SK-N-SH treated with all-trans-retinoic acid at 6 μM for 48 hours (cell line): ENCODE measurements at regions not wholly inside any gene's neighbourhood (a gene's known extent, or its start where the extent isn't known, plus 50 kb on each side); places are given as distances from the start of the nearest gene placed in this dataset.

Source experiments
- ARNTL ChIP-seq: fragments of 450-650 bp; formaldehyde crosslinking; IDR thresholded peaks from 2 replicates; pipeline ENCODE4 v1.5.0; 2020; ENCODE audit warnings: low read depth, mild to moderate bottlenecking, moderate library complexity, borderline replicate concordance
- BACH2 ChIP-seq: fragments of 250-450 bp; sonication (Bioruptor Pico); IDR thresholded peaks from 2 replicates; pipeline ENCODE4 v1.9.0; 2021; ENCODE audit warnings: mild to moderate bottlenecking, borderline replicate concordance
- CREB5 ChIP-seq: fragments of 250-450 bp; sonication (Bioruptor Pico); IDR thresholded peaks from 2 replicates; pipeline ENCODE4 v1.5.1; 2020; ENCODE audit warnings: low read depth, mild to moderate bottlenecking, moderate library complexity
- PATZ1 ChIP-seq: fragments of 250-450 bp; sonication (Bioruptor Pico); IDR thresholded peaks from 2 replicates; pipeline ENCODE4 v1.8.0; 2020; ENCODE audit warnings: mild to moderate bottlenecking, moderate library complexity, borderline replicate concordance
- POU6F1 ChIP-seq: fragments of 250-450 bp; sonication (Bioruptor Pico); IDR thresholded peaks from 2 replicates; pipeline ENCODE4 v1.8.0; 2021; ENCODE audit warnings: low read depth, mild to moderate bottlenecking, moderate library complexity, borderline replicate concordance
- PPARA ChIP-seq: fragments of 250-450 bp; sonication (Bioruptor Pico); IDR thresholded peaks from 2 replicates; pipeline ENCODE4 v1.5.0; 2020; ENCODE audit warnings: mild to moderate bottlenecking, borderline replicate concordance
- SNAI2 ChIP-seq: fragments of 250-450 bp; sonication (Bioruptor Pico); IDR thresholded peaks from 2 replicates; pipeline ENCODE4 v1.5.0; 2020; ENCODE audit warnings: mild to moderate bottlenecking, moderate library complexity
- TOX ChIP-seq: fragments of 250-450 bp; sonication (Bioruptor Pico); IDR thresholded peaks from 2 replicates; pipeline ENCODE4 v1.8.0; 2021; ENCODE audit warnings: mild to moderate bottlenecking, moderate library complexity, borderline replicate concordance
- TSHZ2 ChIP-seq: fragments of 250-450 bp; sonication (Bioruptor Pico); IDR thresholded peaks from 2 replicates; pipeline ENCODE4 v1.5.0; 2020; ENCODE audit warnings: mild to moderate bottlenecking, moderate library complexity
- ZFP3 ChIP-seq: fragments of 250-450 bp; sonication (Bioruptor Pico); IDR thresholded peaks from 2 replicates; pipeline ENCODE4 v1.5.0; 2020; ENCODE audit warnings: mild to moderate bottlenecking, moderate library complexity
- ZNF565 ChIP-seq: fragments of 450-650 bp; formaldehyde crosslinking; conservative IDR thresholded peaks from 2 replicates; pipeline ENCODE4 v1.5.0; 2020; ENCODE audit warnings: low read depth, mild to moderate bottlenecking, moderate library complexity
- ZNF8 ChIP-seq: fragments of 450-650 bp; formaldehyde crosslinking; IDR thresholded peaks from 2 replicates; pipeline ENCODE4 v1.5.0; 2020; ENCODE audit warnings: mild to moderate bottlenecking, moderate library complexity

GRCh38 chr14:87600240-87600639, 392.7 kb downstream of the GALC start:
- no peak for TF ChIP-seq PPARA (CRISPR knock-in tag)
- TF ChIP-seq PATZ1: no peak
- no peak for TF ChIP-seq CREB5
- no peak for TF ChIP-seq ZFP3 (CRISPR knock-in tag)
- no peak for TF ChIP-seq ZNF565
- no peak for TF ChIP-seq ARNTL (CRISPR knock-in tag)
- no peak for TF ChIP-seq POU6F1
- TF ChIP-seq SNAI2 (CRISPR knock-in tag): no peak
- no peak for TF ChIP-seq ZNF8 (CRISPR knock-in tag)
- TF ChIP-seq TOX (CRISPR knock-in tag): no peak
- TF ChIP-seq BACH2: no peak
- no peak for TF ChIP-seq TSHZ2 (CRISPR knock-in tag)
